ENCODE measurements at regions not wholly inside any gene's neighbourhood (a gene's known extent, or its start where the extent isn't known, plus 50 kb on each side); places are given as distances from the start of the nearest gene placed in this dataset.

- TF ChIP-seq GATA2 (IDR thresholded peaks at IDR 0.05; ENCODE audit: low read depth, low read length) (no peak), GATA3 (IDR thresholded peaks at IDR 0.05; ENCODE audit: low read depth, low read length) (no peak)
Observed at GRCh38 chr4:38463268-38463958, 200.6 kb upstream of the KLF3 start.

- TF ChIP-seq GATA2 (IDR thresholded peaks at IDR 0.05; ENCODE audit: low read depth, low read length) (no peak), GATA3 (IDR thresholded peaks at IDR 0.05; ENCODE audit: low read depth, low read length) (no peak)
Observed at GRCh38 chr4:38464328-38464727, 199.7 kb upstream of the KLF3 start.

- no peak for TF ChIP-seq GATA2 (IDR thresholded peaks at IDR 0.05; ENCODE audit: low read depth, low read length)
- no peak for TF ChIP-seq GATA3 (IDR thresholded peaks at IDR 0.05; ENCODE audit: low read depth, low read length)
Observed at GRCh38 chr4:38466401-38466800, 197.6 kb upstream of the KLF3 start.

- TF ChIP-seq GATA2 (IDR thresholded peaks at IDR 0.05; ENCODE audit: low read depth, low read length) (no peak), GATA3 (IDR thresholded peaks at IDR 0.05; ENCODE audit: low read depth, low read length) (no peak)
Observed at GRCh38 chr4:38467296-38467695, 196.7 kb upstream of the KLF3 start.

GRCh38 chr4:38468339-38468866 lies 195.6 kb upstream of the KLF3 start:
- no peak for TF ChIP-seq GATA3 (IDR thresholded peaks at IDR 0.05; ENCODE audit: low read depth, low read length)
- no peak for TF ChIP-seq GATA2 (IDR thresholded peaks at IDR 0.05; ENCODE audit: low read depth, low read length)

- TF ChIP-seq GATA3 (IDR thresholded peaks at IDR 0.05; ENCODE audit: low read depth, low read length) (no peak), GATA2 (IDR thresholded peaks at IDR 0.05; ENCODE audit: low read depth, low read length) (no peak)
Observed at GRCh38 chr4:38469410-38469809, 194.6 kb upstream of the KLF3 start.

GRCh38 chr4:38470735-38471262 lies 193.2 kb upstream of the KLF3 start:
- TF ChIP-seq GATA3 (IDR thresholded peaks at IDR 0.05; ENCODE audit: low read depth, low read length), result no peak
- no peak for TF ChIP-seq GATA2 (IDR thresholded peaks at IDR 0.05; ENCODE audit: low read depth, low read length)

GRCh38 chr4:38482696-38483095 lies 181.3 kb upstream of the KLF3 start:
- no peak for TF ChIP-seq GATA2 (IDR thresholded peaks at IDR 0.05; ENCODE audit: low read depth, low read length)
- TF ChIP-seq GATA3 (IDR thresholded peaks at IDR 0.05; ENCODE audit: low read depth, low read length), result no peak

GRCh38 chr4:38489011-38489861 lies 174.8 kb upstream of the KLF3 start:
- no peak for TF ChIP-seq GATA3 (IDR thresholded peaks at IDR 0.05; ENCODE audit: low read depth, low read length)
- TF ChIP-seq GATA2 (IDR thresholded peaks at IDR 0.05; ENCODE audit: low read depth, low read length), result no peak

GRCh38 chr4:38489924-38490639 lies 173.9 kb upstream of the KLF3 start:
- TF ChIP-seq GATA3 (IDR thresholded peaks at IDR 0.05; ENCODE audit: low read depth, low read length) (no peak), GATA2 (IDR thresholded peaks at IDR 0.05; ENCODE audit: low read depth, low read length) (no peak)

- no peak for TF ChIP-seq GATA3 (IDR thresholded peaks at IDR 0.05; ENCODE audit: low read depth, low read length)
- TF ChIP-seq GATA2 (IDR thresholded peaks at IDR 0.05; ENCODE audit: low read depth, low read length), result no peak
Observed at GRCh38 chr4:38490753-38491446, 173.1 kb upstream of the KLF3 start.

- no peak for TF ChIP-seq GATA2 (IDR thresholded peaks at IDR 0.05; ENCODE audit: low read depth, low read length)
- no peak for TF ChIP-seq GATA3 (IDR thresholded peaks at IDR 0.05; ENCODE audit: low read depth, low read length)
Observed at GRCh38 chr4:38491854-38492478, 172.0 kb upstream of the KLF3 start.

GRCh38 chr4:38493066-38493465 lies 170.9 kb upstream of the KLF3 start:
- no peak for TF ChIP-seq GATA3 (IDR thresholded peaks at IDR 0.05; ENCODE audit: low read depth, low read length)
- no peak for TF ChIP-seq GATA2 (IDR thresholded peaks at IDR 0.05; ENCODE audit: low read depth, low read length)

Data from SH-SY5Y (cell line).